Neural cell (in vitro differentiated cells): ENCODE measurements at regions not wholly inside any gene's neighbourhood (a gene's known extent, or its start where the extent isn't known, plus 50 kb on each side); places are given as distances from the start of the nearest gene placed in this dataset.

Experiments used
- H2AFZ ChIP-seq: fragments of 200-600, 300-800 bp; sonication (generic), shearing (Covaris generic); 2 replicates; pipeline ENCODE4 v1.6.0; 2014; ENCODE audit warnings: low read depth, mild to moderate bottlenecking, antibody characterized with exemption, low read length, moderate library complexity
- H3F3A ChIP-seq: fragments of 200-600 bp; shearing (Covaris generic); 2 replicates; pipeline ENCODE4 v1.6.1; 2016; ENCODE audit warnings: mild to moderate bottlenecking, moderate library complexity, mixed read lengths, antibody characterized with exemption, low read length; ENCODE audit not compliant: insufficient read depth, poor library complexity, severe bottlenecking
- H3K27ac ChIP-seq: fragments of 200-600, 300-800 bp; sonication (generic), shearing (Covaris generic); 2 replicates; pipeline ENCODE4 v1.5.1; 2014; ENCODE audit warnings: mild to moderate bottlenecking, low read length, moderate library complexity
- H3K27me3 ChIP-seq: fragments of 300-800, 200-600 bp; sonication (generic), shearing (Covaris generic); 2 replicates; pipeline ENCODE4 v1.6.0; 2014; ENCODE audit warnings: mild to moderate bottlenecking, low read depth, low read length, moderate library complexity; ENCODE audit not compliant: insufficient read depth
- H3K36me3 ChIP-seq: fragments of 300-800, 200-600 bp; sonication (generic), shearing (Covaris generic); 2 replicates; pipeline ENCODE4 v1.5.1; 2014; ENCODE audit warnings: mild to moderate bottlenecking, antibody characterized with exemption, low read length, moderate library complexity; ENCODE audit not compliant: insufficient read depth
- H3K4me2 ChIP-seq: fragments of 300-800, 200-600 bp; sonication (generic), shearing (Covaris generic); 2 replicates; pipeline ENCODE4 v1.6.0; 2014; ENCODE audit warnings: mild to moderate bottlenecking, low read length
- H3K4me3 ChIP-seq: fragments of 300-800, 200-600 bp; sonication (generic), shearing (Covaris generic); 2 replicates; pipeline ENCODE4 v1.5.1; 2014; ENCODE audit warnings: mild to moderate bottlenecking, low read length, moderate library complexity
- H3K79me2 ChIP-seq: fragments of 200-600 bp; shearing (Covaris generic); replicated peaks from 2 replicates; pipeline ENCODE4 v1.6.0; 2014; ENCODE audit warnings: mild to moderate bottlenecking, low read length, moderate library complexity; ENCODE audit not compliant: insufficient read depth
- H3K9ac ChIP-seq: fragments of 300-800, 200-600 bp; sonication (generic), shearing (Covaris generic); 2 replicates; pipeline ENCODE4 v1.6.1; 2016; ENCODE audit warnings: mild to moderate bottlenecking, low read length, mixed read lengths
- H3K9me2 ChIP-seq: fragments of 200-600 bp; shearing (Covaris generic); 2 replicates; pipeline ENCODE4 v1.6.1; 2016; ENCODE audit warnings: mild to moderate bottlenecking, low read length, mixed read lengths; ENCODE audit not compliant: insufficient read depth
- H3K9me3 ChIP-seq: fragments of 200-600, 300-800 bp; sonication (generic), shearing (Covaris generic); 2 replicates; pipeline ENCODE4 v1.6.1; 2016; ENCODE audit warnings: mild to moderate bottlenecking, mixed run types, low read length, moderate library complexity, mixed read lengths
- H4K20me1 ChIP-seq: fragments of 200-600 bp; shearing (Covaris generic); 2 replicates; pipeline ENCODE4 v1.6.1; 2016; ENCODE audit warnings: mild to moderate bottlenecking, mixed run types; ENCODE audit not compliant: insufficient read depth
- EP300 ChIP-seq: fragments of 450-650 bp; conservative IDR thresholded peaks from 2 replicates; pipeline ENCODE4 v1.6.1; 2014; ENCODE audit warnings: antibody characterized with exemption, mild to moderate bottlenecking, moderate library complexity; ENCODE audit not compliant: poor library complexity, severe bottlenecking
- EZH2 ChIP-seq: fragments of 200-600, 300-800 bp; shearing (Covaris generic), sonication (generic); IDR thresholded peaks from 2 replicates; pipeline ENCODE4 v1.6.1; 2014; ENCODE audit warnings: antibody characterized with exemption, low read length, borderline replicate concordance, mild to moderate bottlenecking; ENCODE audit not compliant: insufficient read depth, poor library complexity, severe bottlenecking
- MXI1 ChIP-seq: fragments of 450-650 bp; conservative IDR thresholded peaks from 2 replicates; pipeline ENCODE4 v1.6.1; 2014; ENCODE audit warnings: antibody characterized with exemption, mild to moderate bottlenecking; ENCODE audit not compliant: poor library complexity, severe bottlenecking
- POLR2AphosphoS5 ChIP-seq: IDR thresholded peaks from 2 replicates; pipeline ENCODE4 v1.6.1; 2012
- RAD21 ChIP-seq: fragments of 450-650 bp; conservative IDR thresholded peaks from 2 replicates; pipeline ENCODE4 v1.6.1; 2014; ENCODE audit warnings: antibody characterized with exemption, mild to moderate bottlenecking, moderate library complexity
- SMC3 ChIP-seq: fragments of 450-650 bp; conservative IDR thresholded peaks from 2 replicates; pipeline ENCODE4 v1.6.1; 2014; ENCODE audit warnings: antibody characterized with exemption, mild to moderate bottlenecking, moderate library complexity; ENCODE audit not compliant: poor library complexity
- TAF1 ChIP-seq: IDR thresholded peaks from 2 replicates; pipeline ENCODE4 v1.6.1; 2012; ENCODE audit warnings: low read depth
- TF ChIP-seq, protein P1 (sequence below): IDR thresholded peaks from 2 replicates; pipeline ENCODE4 v1.6.1; 2012; ENCODE audit warnings: borderline replicate concordance
- TF ChIP-seq, protein P2 (sequence below): fragments of 450-650 bp; IDR thresholded peaks from 2 replicates; pipeline ENCODE4 v1.5.1; 2014; ENCODE audit warnings: antibody characterized with exemption, mild to moderate bottlenecking, moderate library complexity; ENCODE audit not compliant: poor library complexity, severe bottlenecking

DNA sequence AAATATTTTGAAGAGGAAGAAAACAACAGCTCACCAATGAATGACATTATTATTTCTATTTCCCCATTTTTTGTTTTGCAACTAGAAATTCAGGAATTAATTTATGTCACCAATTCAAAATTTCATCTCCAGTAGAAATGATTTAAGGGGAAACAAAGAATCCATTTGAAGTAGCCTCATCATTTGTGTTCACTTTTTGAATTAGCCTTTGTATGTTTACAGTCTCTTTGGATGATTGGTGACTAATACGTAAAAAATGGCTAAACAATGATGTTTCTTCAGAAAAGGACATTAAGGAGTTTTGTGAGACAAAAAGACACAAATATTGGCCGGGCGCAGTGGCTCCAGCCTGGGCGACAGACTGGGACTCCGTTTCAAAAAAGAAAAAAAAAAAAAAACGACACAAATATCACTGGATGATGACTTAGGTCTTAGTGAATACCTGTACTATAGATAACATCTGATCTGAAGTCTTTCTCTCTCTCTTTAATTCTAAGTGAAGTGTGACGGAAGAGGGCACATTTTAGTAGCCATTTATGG lies 313.2 kb downstream of the PIK3C3 start:
- Histone ChIP-seq H2AFZ (no peak overlapping the region), H3K9me3 (no peaks in the 10 kb centered on the region), H3F3A (no peaks in the 10 kb centered on the region), H3K9me2 (no peaks in the 10 kb centered on the region), H4K20me1 (no peaks in the 10 kb centered on the region), H3K4me3 (no peak overlapping the region), H3K27ac (no peak overlapping the region), H3K4me2 (no peak overlapping the region), H3K9ac (no peak overlapping the region), H3K36me3 (no peaks in the 10 kb centered on the region), H3K79me2 (no peaks in the 10 kb centered on the region), H3K27me3 (no peaks in the 10 kb centered on the region)
- TF ChIP-seq EZH2 (no peak), TAF1 (no peak), SMC3 (no peak), POLR2AphosphoS5 (no peak), RAD21 (no peak), MXI1 (no peak), EP300 (no peak)
- TF ChIP-seq, protein P1, sequence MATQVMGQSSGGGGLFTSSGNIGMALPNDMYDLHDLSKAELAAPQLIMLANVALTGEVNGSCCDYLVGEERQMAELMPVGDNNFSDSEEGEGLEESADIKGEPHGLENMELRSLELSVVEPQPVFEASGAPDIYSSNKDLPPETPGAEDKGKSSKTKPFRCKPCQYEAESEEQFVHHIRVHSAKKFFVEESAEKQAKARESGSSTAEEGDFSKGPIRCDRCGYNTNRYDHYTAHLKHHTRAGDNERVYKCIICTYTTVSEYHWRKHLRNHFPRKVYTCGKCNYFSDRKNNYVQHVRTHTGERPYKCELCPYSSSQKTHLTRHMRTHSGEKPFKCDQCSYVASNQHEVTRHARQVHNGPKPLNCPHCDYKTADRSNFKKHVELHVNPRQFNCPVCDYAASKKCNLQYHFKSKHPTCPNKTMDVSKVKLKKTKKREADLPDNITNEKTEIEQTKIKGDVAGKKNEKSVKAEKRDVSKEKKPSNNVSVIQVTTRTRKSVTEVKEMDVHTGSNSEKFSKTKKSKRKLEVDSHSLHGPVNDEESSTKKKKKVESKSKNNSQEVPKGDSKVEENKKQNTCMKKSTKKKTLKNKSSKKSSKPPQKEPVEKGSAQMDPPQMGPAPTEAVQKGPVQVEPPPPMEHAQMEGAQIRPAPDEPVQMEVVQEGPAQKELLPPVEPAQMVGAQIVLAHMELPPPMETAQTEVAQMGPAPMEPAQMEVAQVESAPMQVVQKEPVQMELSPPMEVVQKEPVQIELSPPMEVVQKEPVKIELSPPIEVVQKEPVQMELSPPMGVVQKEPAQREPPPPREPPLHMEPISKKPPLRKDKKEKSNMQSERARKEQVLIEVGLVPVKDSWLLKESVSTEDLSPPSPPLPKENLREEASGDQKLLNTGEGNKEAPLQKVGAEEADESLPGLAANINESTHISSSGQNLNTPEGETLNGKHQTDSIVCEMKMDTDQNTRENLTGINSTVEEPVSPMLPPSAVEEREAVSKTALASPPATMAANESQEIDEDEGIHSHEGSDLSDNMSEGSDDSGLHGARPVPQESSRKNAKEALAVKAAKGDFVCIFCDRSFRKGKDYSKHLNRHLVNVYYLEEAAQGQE: no peak
- TF ChIP-seq, protein P2, sequence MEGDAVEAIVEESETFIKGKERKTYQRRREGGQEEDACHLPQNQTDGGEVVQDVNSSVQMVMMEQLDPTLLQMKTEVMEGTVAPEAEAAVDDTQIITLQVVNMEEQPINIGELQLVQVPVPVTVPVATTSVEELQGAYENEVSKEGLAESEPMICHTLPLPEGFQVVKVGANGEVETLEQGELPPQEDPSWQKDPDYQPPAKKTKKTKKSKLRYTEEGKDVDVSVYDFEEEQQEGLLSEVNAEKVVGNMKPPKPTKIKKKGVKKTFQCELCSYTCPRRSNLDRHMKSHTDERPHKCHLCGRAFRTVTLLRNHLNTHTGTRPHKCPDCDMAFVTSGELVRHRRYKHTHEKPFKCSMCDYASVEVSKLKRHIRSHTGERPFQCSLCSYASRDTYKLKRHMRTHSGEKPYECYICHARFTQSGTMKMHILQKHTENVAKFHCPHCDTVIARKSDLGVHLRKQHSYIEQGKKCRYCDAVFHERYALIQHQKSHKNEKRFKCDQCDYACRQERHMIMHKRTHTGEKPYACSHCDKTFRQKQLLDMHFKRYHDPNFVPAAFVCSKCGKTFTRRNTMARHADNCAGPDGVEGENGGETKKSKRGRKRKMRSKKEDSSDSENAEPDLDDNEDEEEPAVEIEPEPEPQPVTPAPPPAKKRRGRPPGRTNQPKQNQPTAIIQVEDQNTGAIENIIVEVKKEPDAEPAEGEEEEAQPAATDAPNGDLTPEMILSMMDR: no peak

DNA sequence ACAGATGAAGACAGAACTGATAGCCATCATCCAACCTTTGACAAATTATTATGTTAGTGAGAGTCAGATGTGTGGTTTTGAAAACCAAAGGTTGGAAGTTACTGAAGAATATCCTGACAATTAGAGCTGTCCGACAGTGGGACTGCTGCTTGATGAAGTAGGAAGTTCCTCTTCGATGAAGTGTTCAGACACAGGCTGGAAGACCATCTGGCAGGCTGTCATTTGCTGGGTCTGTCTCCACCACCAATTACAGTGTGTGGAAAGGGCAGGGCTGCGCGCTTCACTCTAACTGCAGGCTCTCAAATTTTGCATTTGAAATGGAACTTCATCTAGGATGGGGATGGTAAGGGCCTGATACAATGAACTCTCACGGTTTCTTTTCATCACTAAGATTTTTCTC lies 313.8 kb downstream of the PIK3C3 start:
- H3K4me3 ChIP-seq: no peak overlapping the region
- no peaks in the 10 kb centered on the region for H3K36me3 ChIP-seq
- no peaks in the 10 kb centered on the region for H3K79me2 ChIP-seq
- no peaks in the 10 kb centered on the region for H3K9me3 ChIP-seq
- no peaks in the 10 kb centered on the region for H3F3A ChIP-seq
- no peak overlapping the region for H3K9ac ChIP-seq
- no peaks in the 10 kb centered on the region for H3K9me2 ChIP-seq
- H3K27me3 ChIP-seq: no peaks in the 10 kb centered on the region
- no peak overlapping the region for H3K4me2 ChIP-seq
- no peaks in the 10 kb centered on the region for H4K20me1 ChIP-seq
- H3K27ac ChIP-seq: no peak overlapping the region
- TF ChIP-seq MXI1 (no peak), EZH2 (no peak), TAF1 (no peak), POLR2AphosphoS5 (no peak), EP300 (no peak), SMC3 (no peak), RAD21 (no peak)
- TF ChIP-seq, protein P1: no peak
- TF ChIP-seq, protein P2: no peak
- no peak overlapping the region for H2AFZ ChIP-seq
